ENCODE measurements at regions not wholly inside any gene's neighbourhood (a gene's known extent, or its start where the extent isn't known, plus 50 kb on each side); places are given as distances from the start of the nearest gene placed in this dataset.

DNA sequence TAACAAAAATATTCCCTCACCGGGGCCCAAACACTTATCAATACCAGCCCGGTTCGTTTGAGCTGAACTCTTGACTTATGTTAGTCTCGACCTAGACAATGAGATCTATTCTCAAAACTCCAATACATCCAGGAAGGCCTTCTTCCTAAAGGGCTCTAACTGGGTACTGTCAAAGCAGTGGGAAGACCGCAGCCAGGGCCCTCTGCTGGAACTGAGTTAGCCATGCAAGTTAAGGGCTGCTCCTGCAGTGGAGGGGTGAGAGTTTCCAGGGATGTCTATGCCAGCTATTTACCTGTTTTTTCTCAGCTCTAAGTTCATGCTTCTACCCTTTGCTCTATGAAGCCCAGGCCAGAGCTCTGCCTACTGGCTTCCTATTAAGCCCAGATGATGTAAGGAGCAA, 348.8 kb downstream of the GXYLT1 start:
- TF ChIP-seq, protein P1, sequence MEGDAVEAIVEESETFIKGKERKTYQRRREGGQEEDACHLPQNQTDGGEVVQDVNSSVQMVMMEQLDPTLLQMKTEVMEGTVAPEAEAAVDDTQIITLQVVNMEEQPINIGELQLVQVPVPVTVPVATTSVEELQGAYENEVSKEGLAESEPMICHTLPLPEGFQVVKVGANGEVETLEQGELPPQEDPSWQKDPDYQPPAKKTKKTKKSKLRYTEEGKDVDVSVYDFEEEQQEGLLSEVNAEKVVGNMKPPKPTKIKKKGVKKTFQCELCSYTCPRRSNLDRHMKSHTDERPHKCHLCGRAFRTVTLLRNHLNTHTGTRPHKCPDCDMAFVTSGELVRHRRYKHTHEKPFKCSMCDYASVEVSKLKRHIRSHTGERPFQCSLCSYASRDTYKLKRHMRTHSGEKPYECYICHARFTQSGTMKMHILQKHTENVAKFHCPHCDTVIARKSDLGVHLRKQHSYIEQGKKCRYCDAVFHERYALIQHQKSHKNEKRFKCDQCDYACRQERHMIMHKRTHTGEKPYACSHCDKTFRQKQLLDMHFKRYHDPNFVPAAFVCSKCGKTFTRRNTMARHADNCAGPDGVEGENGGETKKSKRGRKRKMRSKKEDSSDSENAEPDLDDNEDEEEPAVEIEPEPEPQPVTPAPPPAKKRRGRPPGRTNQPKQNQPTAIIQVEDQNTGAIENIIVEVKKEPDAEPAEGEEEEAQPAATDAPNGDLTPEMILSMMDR (conservative IDR thresholded peaks at IDR 0.05; ENCODE audit: low read depth, low read length) = no peak
- no peak for TF ChIP-seq MXI1 (IDR thresholded peaks at IDR 0.05; ENCODE audit: borderline replicate concordance, low read depth, low read length)
- no peak for TF ChIP-seq RAD21 (IDR thresholded peaks at IDR 0.05; ENCODE audit: low read length)
- TF ChIP-seq FOS (IDR thresholded peaks at IDR 0.05; ENCODE audit: low read depth, low read length) = no peak
- no peak for TF ChIP-seq MAFK (IDR thresholded peaks at IDR 0.05; ENCODE audit: low read depth, low read length)
- Histone ChIP-seq H3K4me2 (ENCODE audit: low read depth, low read length) (no peak overlapping the region), H3K4me3 (ENCODE audit: insufficient read depth, low read depth, low read length) (no peak overlapping the region), H4K91ac (ENCODE audit: insufficient read depth, low read depth, low read length) (no peak overlapping the region), H4K8ac (ENCODE audit: low read depth in 2 of 2, low read length in 2 of 2) (no peak overlapping the region), H2BK15ac (ENCODE audit: low read depth, low read length) (no peak overlapping the region), H3K4ac (ENCODE audit: low read depth, low read length) (no peak overlapping the region), H2AK9ac (replicated peaks; ENCODE audit: low read depth, low read length, poor library complexity) (no peak overlapping the region), H3K27ac (ENCODE audit: insufficient read depth, low read length) (no peak overlapping the region), H3K56ac (ENCODE audit: extremely low read depth, insufficient read depth, low read length) (no peak overlapping the region), H3K18ac (ENCODE audit: low read depth, low read length) (no peak overlapping the region), H3K9ac (ENCODE audit: low read depth, low read length) (no peak overlapping the region), H2BK20ac (ENCODE audit: low read depth, low read length) (no peak overlapping the region), H2BK120ac (ENCODE audit: low read depth, low read length) (no peak overlapping the region), H3K14ac (replicated peaks; ENCODE audit: low read depth, low read length) (no peak overlapping the region), H3K23ac (ENCODE audit: low read depth, low read length) (no peak overlapping the region), H3K4me1 (ENCODE audit: control insufficient read depth, insufficient read depth, low read length) (no peaks in the 10 kb centered on the region), H2BK5ac (ENCODE audit: low read depth, low read length, poor library complexity, severe bottlenecking) (no peak overlapping the region), H4K20me1 (ENCODE audit: insufficient read depth, low read length) (no peaks in the 10 kb centered on the region), H3K79me1 (ENCODE audit: low read depth in 1 of 2, low read length in 2 of 2) (no peaks in the 10 kb centered on the region), H3K9me3 (ENCODE audit: control insufficient read depth, insufficient read depth, low read length) (no peaks in the 10 kb centered on the region), H3K36me3 (ENCODE audit: control insufficient read depth, insufficient read depth, low read length) (no peaks in the 10 kb centered on the region), H3K27me3 (ENCODE audit: control insufficient read depth, insufficient read depth, low read length) (no peaks in the 10 kb centered on the region), H3K9me1 (ENCODE audit: insufficient read depth, low read length) (no peaks in the 10 kb centered on the region), H4K5ac (ENCODE audit: low read depth, low read length) (no peak overlapping the region), H2AK5ac (ENCODE audit: low read depth, low read length) (no peak overlapping the region), H2AFZ (replicated peaks; ENCODE audit: low read length, poor library complexity) (no peak overlapping the region)
- dilution Hi-C loops (cut with HindIII; ENCODE audit: low sequenced_read_pairs, unreplicated experiment) = no loop called here
- ATAC-seq (ENCODE audit: low read depth) (no peak), DNase-seq (no peak)
- no TSS peak for BruUV-seq (replicated peaks)
- intact Hi-C loops (cut with micrococcal nuclease) = no loop called here
- in situ Hi-C loops (cut with MboI; ENCODE audit: low sequenced_read_pairs) = no loop called here
- ChIA-PET CTCF (no interaction called here), POLR2A (ENCODE audit: unreplicated experiment) (no interaction called here)
- 60% methylated on average over 1 of the region's 5 CpGs; no CpG with 5 or more reads in 1 of the 2 experiments for WGBS, 2 experiments (ENCODE audit: extremely low coverage in 2 of 2, insufficient read length in 1 of 2)

Measured in IMR-90 (cell line).